Forelimb muscle (tissue), 1 donor: ENCODE measurements at regions not wholly inside any gene's neighbourhood (a gene's known extent, or its start where the extent isn't known, plus 50 kb on each side); places are given as distances from the start of the nearest gene placed in this dataset.
"Not testable (repeated sequence)": the region's sequence is repeated elsewhere in the genome, so short reads cannot be mapped to it uniquely, and the experiment has no call there.

Experiments
- DNase-seq: peaks from one replicate; pipeline ENCODE4 v3.0.0-alpha.2; 2013; ENCODE audit warnings: low read depth

DNA sequence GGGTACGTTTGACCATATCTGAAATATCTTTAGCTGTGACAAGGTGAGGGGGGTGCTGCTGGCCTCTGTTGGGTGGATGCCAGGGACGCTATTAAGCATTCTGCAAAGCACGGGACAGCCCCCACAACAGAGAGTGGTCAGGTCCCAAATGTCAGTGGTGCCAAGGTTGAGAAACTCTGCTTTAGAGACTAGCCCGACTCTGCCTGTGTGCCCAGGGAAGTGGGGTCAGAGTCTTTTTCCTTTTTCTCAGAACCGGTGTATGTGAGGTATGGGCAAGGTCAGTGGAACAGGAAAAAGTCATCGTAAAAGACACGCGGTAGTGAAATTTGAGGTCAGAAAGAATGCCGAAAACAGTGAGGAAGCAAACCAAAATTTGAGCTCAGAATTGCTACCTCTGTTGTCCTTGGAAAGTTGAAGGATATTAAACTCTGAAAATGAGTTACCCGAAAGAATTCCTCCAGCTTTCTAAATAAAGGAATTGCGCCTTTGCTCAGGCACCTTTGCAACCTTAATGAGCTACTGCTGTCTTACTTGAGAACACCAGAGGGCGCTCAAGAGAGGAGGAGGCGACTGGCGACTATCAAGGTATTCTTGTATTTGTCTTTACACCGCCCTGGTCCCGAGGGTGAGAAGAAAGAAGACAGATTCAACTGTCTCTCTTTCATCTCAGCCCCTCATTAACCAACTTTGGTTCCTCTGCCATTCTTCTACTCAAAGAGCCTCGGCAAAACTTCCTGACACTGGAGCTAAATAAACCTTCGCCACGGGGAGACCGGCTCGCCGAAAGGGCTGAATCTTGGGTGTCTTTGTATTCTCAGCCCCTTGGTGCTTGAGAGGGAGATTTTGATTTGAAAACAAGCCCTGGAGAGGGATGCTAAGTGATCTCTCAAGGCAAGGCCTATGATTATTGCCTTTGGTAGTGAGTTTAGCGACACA lies 85.4 kb upstream of the OLIG2 start:
- DNase-seq = no peak

GRCh38 chr21:32941263-32941662 lies 84.5 kb upstream of the OLIG2 start:
- no peak for DNase-seq

DNA sequence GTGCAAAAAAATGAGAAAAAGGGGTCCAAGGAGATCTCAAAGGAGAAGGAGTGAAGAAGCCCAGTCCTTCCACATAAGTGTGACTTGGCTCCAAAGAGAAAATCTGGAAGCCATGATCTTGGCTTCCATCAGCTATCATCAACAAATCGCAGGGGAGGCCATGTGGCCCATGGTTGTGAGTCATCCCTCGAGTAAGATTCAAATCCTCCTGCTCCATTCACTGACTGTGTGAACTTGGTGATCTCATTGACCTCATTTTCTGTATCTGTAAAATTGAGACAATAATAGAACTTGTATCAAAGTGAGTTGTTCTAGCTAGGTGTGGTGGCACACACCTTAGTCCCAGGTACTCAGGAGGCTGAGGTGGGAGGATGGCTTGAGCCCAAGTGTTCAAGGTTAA lies 79.1 kb upstream of the OLIG2 start:
- DNase-seq = no peak

DNA sequence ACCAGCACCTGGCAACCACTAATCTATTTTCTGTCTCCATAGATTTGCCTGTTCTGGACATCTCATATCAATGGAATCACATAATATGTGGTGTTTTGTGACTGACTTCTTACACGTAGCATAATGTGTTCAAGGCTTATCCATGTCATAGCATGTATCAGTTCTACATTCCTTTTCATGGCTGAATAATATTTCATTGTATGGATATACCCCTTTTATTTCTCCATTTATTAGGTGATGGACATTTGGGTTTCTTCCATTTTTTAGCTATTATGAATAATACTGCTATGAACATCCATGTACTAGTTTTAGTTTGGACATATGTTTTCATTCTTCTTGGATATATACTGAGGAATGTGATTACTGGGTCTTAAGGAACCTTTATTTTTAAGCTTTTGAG lies 78.0 kb upstream of the OLIG2 start:
- DNase-seq = no peak

GRCh38 chr21:32949701-32950100 lies 76.0 kb upstream of the OLIG2 start:
- DNase-seq = no peak

DNA sequence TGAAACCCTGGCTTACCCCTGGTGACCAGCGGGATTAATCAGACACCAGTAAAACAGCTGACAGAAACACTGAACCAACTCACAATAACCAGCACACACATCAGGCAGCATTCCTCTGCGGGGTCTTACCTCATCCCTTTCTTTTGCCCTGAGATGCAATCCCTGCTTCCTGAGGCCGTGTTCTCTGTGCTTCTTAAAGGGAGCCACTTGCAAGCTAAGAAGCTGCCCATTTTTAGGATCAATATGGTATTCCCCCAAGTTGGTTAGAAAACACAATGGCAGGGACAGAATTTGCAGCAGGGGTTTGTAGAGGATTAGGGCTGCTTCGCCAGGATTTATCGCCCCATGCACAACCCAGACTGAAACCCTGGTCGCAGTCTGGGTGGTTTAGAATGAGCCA lies 74.7 kb upstream of the OLIG2 start:
- DNase-seq = no peak

- DNase-seq = no peak
Measured at GRCh38 chr21:32954353-32954752, 71.4 kb upstream of the OLIG2 start.

GRCh38 chr21:32955311-32956060 lies 70.2 kb upstream of the OLIG2 start:
- no peak for DNase-seq

DNA sequence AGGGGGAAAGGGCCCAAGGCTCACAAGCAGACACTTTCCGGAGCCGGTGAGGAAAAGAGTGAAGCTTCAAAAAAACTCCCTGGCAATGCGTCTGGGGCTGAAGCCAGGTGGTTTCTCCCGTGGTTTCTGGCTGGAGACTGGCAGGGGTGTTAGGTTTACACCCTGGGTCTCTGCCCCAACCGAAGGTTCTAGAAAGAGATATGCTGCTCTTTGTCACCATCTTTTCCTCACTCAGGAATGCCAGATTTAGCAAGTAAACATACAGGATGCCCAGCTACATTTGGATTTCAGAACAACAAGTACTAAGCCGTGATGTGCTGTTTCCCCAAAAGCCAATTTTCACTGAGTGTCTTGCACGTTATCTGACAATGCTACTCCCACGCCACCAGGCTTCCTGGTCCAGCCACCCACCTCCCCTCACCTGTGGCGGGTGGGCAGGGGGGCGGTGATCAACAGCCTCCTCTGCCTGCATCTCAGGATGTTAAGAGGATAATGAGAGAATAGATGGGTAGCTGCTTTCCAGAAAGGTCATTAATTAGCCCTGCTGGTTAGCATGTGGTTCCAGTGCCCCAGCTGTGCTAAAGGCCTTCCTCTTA lies 69.6 kb upstream of the OLIG2 start:
- no peak for DNase-seq

- DNase-seq = no peak
Measured at GRCh38 chr21:32957545-32957944, 68.2 kb upstream of the OLIG2 start.

DNA sequence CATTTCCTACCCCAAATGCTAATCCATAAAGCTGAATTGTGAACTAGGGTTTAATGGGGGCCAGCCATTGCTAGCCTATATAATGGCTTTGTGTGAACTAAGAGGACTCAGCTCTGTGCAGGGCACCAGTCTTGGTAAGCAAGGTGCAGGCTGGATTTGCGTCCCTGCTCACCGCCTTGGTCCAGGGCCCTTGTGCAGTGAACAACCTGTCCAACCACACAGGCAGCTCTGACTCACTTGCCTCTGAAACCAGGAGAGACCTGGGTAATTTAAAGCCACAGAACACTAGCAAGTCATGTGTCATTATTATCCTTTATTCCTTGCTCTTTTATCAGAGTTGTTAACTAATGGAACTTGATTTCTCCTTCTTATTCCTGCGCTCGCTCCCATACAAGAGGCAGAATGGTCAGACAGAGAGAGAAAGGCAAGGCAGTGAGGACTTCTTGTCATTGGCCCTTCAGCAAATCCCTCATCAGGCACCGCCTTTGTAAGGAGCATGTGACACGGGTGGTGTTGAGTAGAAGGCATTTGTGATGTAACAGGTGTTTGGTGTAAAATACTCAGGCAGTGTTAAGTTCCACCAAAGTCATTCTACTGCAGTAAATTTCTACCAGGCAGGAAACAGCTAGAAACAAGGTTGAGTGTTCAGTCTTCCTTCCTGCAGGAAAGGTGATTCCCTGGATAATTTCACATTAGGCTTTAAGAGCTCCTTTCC lies 67.3 kb upstream of the OLIG2 start:
- DNase-seq = no peak

GRCh38 chr21:32962268-32962667 lies 63.5 kb upstream of the OLIG2 start:
- no peak for DNase-seq

GRCh38 chr21:32965129-32965680 lies 60.5 kb upstream of the OLIG2 start:
- DNase-seq = no peak

- no peak for DNase-seq
Measured at GRCh38 chr21:32966120-32966519, 59.6 kb upstream of the OLIG2 start.

DNA sequence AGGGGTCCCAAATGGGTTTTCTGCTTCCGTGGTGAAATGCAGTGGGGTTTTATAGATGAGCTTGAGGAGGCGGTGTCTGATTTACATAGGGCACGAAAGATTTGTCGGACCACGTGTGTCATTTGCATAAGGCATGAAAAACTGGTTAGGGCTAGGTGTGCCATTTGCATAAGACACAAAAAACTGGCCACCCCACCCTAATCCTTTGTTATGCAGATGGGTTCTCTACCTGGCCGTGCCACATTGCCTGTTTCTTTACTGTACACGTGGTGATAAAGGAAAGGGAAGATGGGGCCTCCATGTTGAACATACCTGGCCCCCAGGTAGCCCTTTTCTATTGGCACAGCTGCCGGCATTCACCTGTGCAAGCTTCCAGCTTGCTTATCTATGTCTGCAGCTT lies 57.6 kb upstream of the OLIG2 start:
- not testable (repeated sequence) for DNase-seq

DNA sequence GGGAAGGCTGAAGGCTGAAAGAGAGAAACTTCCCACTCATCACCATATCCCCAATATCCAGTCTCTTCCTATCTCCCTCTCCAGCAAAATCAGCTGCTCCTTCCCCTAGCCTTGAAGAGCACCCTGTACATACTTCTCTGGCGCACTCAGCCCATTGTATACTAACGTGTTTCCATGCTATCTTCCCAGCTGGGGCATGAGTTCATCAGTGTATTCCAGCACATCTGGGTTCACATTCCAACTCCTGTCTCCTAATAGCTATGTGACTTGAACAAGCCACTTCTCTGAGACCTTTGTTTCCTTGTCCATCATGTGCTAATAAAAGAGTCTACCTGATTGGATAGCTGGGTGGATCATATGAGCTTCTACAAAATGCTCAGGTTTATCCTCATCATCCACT lies 51.1 kb upstream of the OLIG2 start:
- DNase-seq = no peak

- no peak for DNase-seq
Measured at GRCh38 chr21:32975811-32976431, 49.8 kb upstream of the OLIG2 start.
